ENCODE measurements at regions not wholly inside any gene's neighbourhood (a gene's known extent, or its start where the extent isn't known, plus 50 kb on each side); places are given as distances from the start of the nearest gene placed in this dataset.

DNA sequence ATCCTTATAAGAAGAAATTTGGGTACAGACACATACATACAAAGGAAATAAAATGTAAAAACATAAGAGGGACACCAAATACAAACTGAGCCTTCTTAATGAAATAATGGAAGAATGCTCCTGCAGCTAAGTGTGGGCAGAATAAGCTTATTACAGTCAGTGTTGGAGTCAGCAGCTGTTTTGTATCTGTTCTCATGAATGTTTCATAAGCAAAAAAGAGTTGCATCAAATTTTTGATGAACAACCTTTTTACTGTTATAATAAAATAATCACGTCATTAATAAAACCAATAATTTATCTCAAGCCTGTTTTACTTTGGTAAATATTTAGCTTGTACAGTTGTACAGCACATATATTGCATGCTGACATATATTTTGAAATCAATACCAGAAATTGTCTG lies 545.6 kb downstream of the LRRC70 start:
- no peak for TF ChIP-seq ZFX (IDR thresholded peaks at IDR 0.05; ENCODE audit: borderline replicate concordance)
- TF ChIP-seq, protein P1, sequence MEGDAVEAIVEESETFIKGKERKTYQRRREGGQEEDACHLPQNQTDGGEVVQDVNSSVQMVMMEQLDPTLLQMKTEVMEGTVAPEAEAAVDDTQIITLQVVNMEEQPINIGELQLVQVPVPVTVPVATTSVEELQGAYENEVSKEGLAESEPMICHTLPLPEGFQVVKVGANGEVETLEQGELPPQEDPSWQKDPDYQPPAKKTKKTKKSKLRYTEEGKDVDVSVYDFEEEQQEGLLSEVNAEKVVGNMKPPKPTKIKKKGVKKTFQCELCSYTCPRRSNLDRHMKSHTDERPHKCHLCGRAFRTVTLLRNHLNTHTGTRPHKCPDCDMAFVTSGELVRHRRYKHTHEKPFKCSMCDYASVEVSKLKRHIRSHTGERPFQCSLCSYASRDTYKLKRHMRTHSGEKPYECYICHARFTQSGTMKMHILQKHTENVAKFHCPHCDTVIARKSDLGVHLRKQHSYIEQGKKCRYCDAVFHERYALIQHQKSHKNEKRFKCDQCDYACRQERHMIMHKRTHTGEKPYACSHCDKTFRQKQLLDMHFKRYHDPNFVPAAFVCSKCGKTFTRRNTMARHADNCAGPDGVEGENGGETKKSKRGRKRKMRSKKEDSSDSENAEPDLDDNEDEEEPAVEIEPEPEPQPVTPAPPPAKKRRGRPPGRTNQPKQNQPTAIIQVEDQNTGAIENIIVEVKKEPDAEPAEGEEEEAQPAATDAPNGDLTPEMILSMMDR (IDR thresholded peaks at IDR 0.05), result no peak
- no peak overlapping the region for H3K27ac ChIP-seq

- TF ChIP-seq ZFX (IDR thresholded peaks at IDR 0.05; ENCODE audit: borderline replicate concordance), result no peak
- TF ChIP-seq, protein P1 (IDR thresholded peaks at IDR 0.05), result no peak
These were observed 542.9 kb downstream of the LRRC70 start for GRCh38 chr5:63121471-63121870.

GRCh38 chr5:63118221-63118620 lies 539.6 kb downstream of the LRRC70 start:
- H3K27ac ChIP-seq, result no peak overlapping the region
- TF ChIP-seq, protein P1 (IDR thresholded peaks at IDR 0.05), result no peak
- no peak for TF ChIP-seq ZFX (IDR thresholded peaks at IDR 0.05; ENCODE audit: borderline replicate concordance)

More at GRCh38 chr5:63121471-63121870, 542.9 kb downstream of the LRRC70 start:
- no peak overlapping the region for H3K27ac ChIP-seq

GRCh38 chr5:63111891-63112290 lies 533.3 kb downstream of the LRRC70 start:
- TF ChIP-seq ZFX (IDR thresholded peaks at IDR 0.05; ENCODE audit: borderline replicate concordance), result no peak
- TF ChIP-seq, protein P1 (IDR thresholded peaks at IDR 0.05), result no peak
- no peak overlapping the region for H3K27ac ChIP-seq

DNA sequence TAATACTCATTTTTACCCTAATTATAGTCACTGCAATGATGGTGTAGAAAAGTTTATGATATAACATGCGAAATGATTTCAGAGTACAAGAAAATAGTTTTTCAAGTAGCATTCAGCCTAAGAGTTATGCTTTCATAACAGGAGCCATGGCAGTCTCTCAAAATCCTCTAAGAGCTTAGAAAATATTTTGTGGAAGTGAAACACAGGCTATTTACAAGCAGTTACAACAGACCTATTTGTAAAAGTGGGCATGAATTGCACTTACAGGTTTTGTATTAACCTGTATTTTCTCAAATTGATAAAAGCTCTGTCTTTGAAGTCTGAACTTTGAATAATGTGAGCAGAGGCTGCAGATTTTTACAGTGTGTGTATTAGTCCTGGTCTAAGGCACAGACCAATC lies 523.3 kb downstream of the LRRC70 start:
- H3K27ac ChIP-seq, result no peak overlapping the region
- TF ChIP-seq, protein P1 (IDR thresholded peaks at IDR 0.05), result no peak

- H3K27ac ChIP-seq, result no peak overlapping the region
- no peak for TF ChIP-seq ZFX (IDR thresholded peaks at IDR 0.05; ENCODE audit: borderline replicate concordance)
- TF ChIP-seq, protein P1 (IDR thresholded peaks at IDR 0.05), result no peak
These were observed 518.7 kb downstream of the LRRC70 start for GRCh38 chr5:63097286-63097685.

GRCh38 chr5:63094730-63095129 lies 516.1 kb downstream of the LRRC70 start:
- no peak overlapping the region for H3K27ac ChIP-seq
- TF ChIP-seq ZFX (IDR thresholded peaks at IDR 0.05; ENCODE audit: borderline replicate concordance), result no peak
- TF ChIP-seq, protein P1 (IDR thresholded peaks at IDR 0.05), result no peak

All from 22Rv1 (cell line).